Esophagus squamous epithelium (tissue), 5 donors: ENCODE measurements at regions not wholly inside any gene's neighbourhood (a gene's known extent, or its start where the extent isn't known, plus 50 kb on each side); places are given as distances from the start of the nearest gene placed in this dataset.

Experiments used
- DNase-seq: peaks from one replicate; lab custom pipeline; 2025; lab: John Stamatoyannopoulos, UW
- H3K27ac ChIP-seq, 4 donors: fragments of 200-600 bp; sonication (generic); one replicate each; pipeline ENCODE4 v1.5.1; 2016 to 2019; ENCODE audit warnings: mild to moderate bottlenecking in 1 of 4
- H3K27me3 ChIP-seq, 4 donors: fragments of 200-600 bp; sonication (generic); 1 replicate in 3 of 4; 2 replicates in 1 of 4; pipeline versions ENCODE4 v1.5.1 to v1.6.0; 2017 to 2021; ENCODE audit warnings: antibody characterized with exemption in 1 of 4
- H3K36me3 ChIP-seq, 3 donors: fragments of 200-600 bp; sonication (generic); one replicate each; pipeline ENCODE4 v1.5.1; 2016 to 2019
- H3K4me1 ChIP-seq, 3 donors: fragments of 200-600 bp; sonication (generic); one replicate each; pipeline ENCODE4 v1.5.1; 2017 to 2019
- H3K4me3 ChIP-seq, 4 donors: fragments of 200-600 bp; sonication (generic); 1 replicate in 3 of 4; 2 replicates in 1 of 4; pipeline ENCODE4 v1.5.1; 2016 to 2019; ENCODE audit warnings: mild to moderate bottlenecking in 2 of 4, moderate library complexity in 1 of 4
- H3K9me3 ChIP-seq, 3 donors: fragments of 200-600 bp; sonication (generic); one replicate each; pipeline ENCODE4 v1.5.1; 2016 to 2019
- POLR2A ChIP-seq, 4 donors: fragments of 450-650 bp; IDR thresholded peaks; one replicate each; pipeline ENCODE4 v1.6.1; 2017; ENCODE audit warnings: antibody characterized with exemption in 4 of 4, mild to moderate bottlenecking in 4 of 4, moderate library complexity in 3 of 4
- WGBS, 2 donors: methylation state at CpG; one replicate each; pipeline ENCODE4 v1.1.5; 2018; 5-methylcytosine and 5-hydroxymethylcytosine counted together
- intact Hi-C: fragments of 100-400 bp; cut with DNase I; formaldehyde crosslinking; loops from one replicate; pipeline ENCODE4 v1.15.0; 2022
- TF ChIP-seq, protein P1 (sequence below), 6 experiments: fragments of 450-650 bp in 4 of 6; fragments of 200-600 bp in 2 of 6; sonication (generic) in 2 of 6; IDR thresholded peaks; one replicate each; pipeline ENCODE4 v1.5.1; 2016 to 2019; ENCODE audit warnings: antibody characterized with exemption in 6 of 6, mild to moderate bottlenecking in 4 of 6, moderate library complexity in 4 of 6
- donor health status: DM: yes; HTN: yes; CAD: no.

GRCh38 chr5:125499636-125500332 is 753.3 kb upstream of the ZNF608 start:
- Histone ChIP-seq H3K36me3 (no peaks in the 10 kb centered on the region), H3K4me3 (no peak overlapping the region), H3K27me3 (no peaks in the 10 kb centered on the region), H3K9me3 (no peaks in the 10 kb centered on the region), H3K4me1 (no peaks in the 10 kb centered on the region), H3K27ac (no peak overlapping the region)
- no peak for DNase-seq
- 66 to 72% methylated on average over 2 of the region's 2 CpGs for WGBS, 2 donors
- intact Hi-C loops: no loop called here
- TF ChIP-seq, protein P1, sequence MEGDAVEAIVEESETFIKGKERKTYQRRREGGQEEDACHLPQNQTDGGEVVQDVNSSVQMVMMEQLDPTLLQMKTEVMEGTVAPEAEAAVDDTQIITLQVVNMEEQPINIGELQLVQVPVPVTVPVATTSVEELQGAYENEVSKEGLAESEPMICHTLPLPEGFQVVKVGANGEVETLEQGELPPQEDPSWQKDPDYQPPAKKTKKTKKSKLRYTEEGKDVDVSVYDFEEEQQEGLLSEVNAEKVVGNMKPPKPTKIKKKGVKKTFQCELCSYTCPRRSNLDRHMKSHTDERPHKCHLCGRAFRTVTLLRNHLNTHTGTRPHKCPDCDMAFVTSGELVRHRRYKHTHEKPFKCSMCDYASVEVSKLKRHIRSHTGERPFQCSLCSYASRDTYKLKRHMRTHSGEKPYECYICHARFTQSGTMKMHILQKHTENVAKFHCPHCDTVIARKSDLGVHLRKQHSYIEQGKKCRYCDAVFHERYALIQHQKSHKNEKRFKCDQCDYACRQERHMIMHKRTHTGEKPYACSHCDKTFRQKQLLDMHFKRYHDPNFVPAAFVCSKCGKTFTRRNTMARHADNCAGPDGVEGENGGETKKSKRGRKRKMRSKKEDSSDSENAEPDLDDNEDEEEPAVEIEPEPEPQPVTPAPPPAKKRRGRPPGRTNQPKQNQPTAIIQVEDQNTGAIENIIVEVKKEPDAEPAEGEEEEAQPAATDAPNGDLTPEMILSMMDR (IDR thresholded peaks at IDR 0.05): no peak
- no peak for TF ChIP-seq POLR2A (IDR thresholded peaks at IDR 0.05)

DNA sequence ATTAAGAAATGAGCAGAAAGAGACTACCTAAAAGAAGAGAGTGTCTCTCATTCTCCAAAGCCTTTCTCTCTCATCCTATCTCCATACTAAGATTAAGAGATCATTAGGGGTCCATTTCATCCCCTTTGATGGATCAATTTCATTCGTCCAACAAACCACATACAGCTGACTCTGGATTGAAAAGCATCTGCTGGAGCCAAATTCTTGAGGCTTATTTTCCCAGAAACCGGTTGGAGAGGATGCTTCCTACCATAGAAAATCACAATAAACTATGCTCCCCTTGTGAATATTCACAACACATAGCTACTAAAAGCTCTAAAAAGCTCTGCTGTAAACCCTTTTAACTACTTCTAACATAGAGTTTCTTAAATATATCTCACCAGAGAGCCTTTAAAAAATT is 755.0 kb upstream of the ZNF608 start:
- Histone ChIP-seq H3K4me1 (no peaks in the 10 kb centered on the region), H3K27me3 (no peaks in the 10 kb centered on the region), H3K27ac (no peak overlapping the region), H3K9me3 (no peaks in the 10 kb centered on the region), H3K4me3 (no peak overlapping the region), H3K36me3 (no peaks in the 10 kb centered on the region)
- 19 to 48% methylated on average over 2 of the region's 2 CpGs for WGBS, 2 donors
- intact Hi-C loops: no loop called here
- DNase-seq: no peak
- no peak for TF ChIP-seq POLR2A (IDR thresholded peaks at IDR 0.05)
- TF ChIP-seq, protein P1 (IDR thresholded peaks at IDR 0.05): no peak

GRCh38 chr5:125503946-125504345 is 757.5 kb upstream of the ZNF608 start:
- Histone ChIP-seq H3K4me3 (no peak overlapping the region), H3K9me3 (no peaks in the 10 kb centered on the region), H3K36me3 (no peaks in the 10 kb centered on the region), H3K27ac (no peak overlapping the region), H3K4me1 (no peaks in the 10 kb centered on the region), H3K27me3 (no peaks in the 10 kb centered on the region)
- 49 to 72% methylated on average over 5 of the region's 5 CpGs for WGBS, 2 donors
- no peak for TF ChIP-seq POLR2A (IDR thresholded peaks at IDR 0.05)
- TF ChIP-seq, protein P1 (IDR thresholded peaks at IDR 0.05): no peak
- intact Hi-C loops: no loop called here
- DNase-seq: no peak

DNA sequence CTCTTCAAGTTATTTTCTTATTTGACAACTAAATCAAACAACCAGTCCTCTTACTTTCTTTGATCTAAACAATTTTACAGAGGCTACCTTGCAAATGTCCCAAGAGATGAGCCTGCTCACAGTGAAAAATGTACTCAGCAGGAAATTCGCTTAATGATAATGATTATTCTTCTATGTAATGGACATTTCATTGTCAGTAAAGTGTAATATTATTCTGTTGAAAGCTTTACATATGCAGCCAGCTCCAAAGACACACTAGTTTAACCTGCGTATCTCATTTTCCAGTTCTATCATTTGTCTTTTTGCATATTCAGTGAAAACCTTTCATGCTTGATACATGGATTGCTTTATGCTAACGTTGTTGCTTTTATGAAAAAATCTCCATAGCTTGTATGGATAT is 758.7 kb upstream of the ZNF608 start:
- intact Hi-C loops: no loop called here
- Histone ChIP-seq H3K36me3 (no peaks in the 10 kb centered on the region), H3K27me3 (no peaks in the 10 kb centered on the region), H3K9me3 (no peaks in the 10 kb centered on the region), H3K27ac (no peak overlapping the region), H3K4me3 (no peak overlapping the region), H3K4me1 (no peaks in the 10 kb centered on the region)
- TF ChIP-seq POLR2A (IDR thresholded peaks at IDR 0.05): no peak
- TF ChIP-seq, protein P1 (IDR thresholded peaks at IDR 0.05): no peak
- no peak for DNase-seq
- WGBS, 2 donors: 87 to 88% methylated on average over 3 of the region's 3 CpGs

GRCh38 chr5:125506124-125506523 is 759.7 kb upstream of the ZNF608 start:
- DNase-seq: no peak
- no peak overlapping the region for H3K27ac ChIP-seq
- WGBS, 2 donors: 88 to 93% methylated on average over 3 of the region's 3 CpGs
- intact Hi-C loops: no loop called here
- no peaks in the 10 kb centered on the region for H3K27me3 ChIP-seq
- no peaks in the 10 kb centered on the region for H3K9me3 ChIP-seq
- no peaks in the 10 kb centered on the region for H3K4me1 ChIP-seq
- H3K36me3 ChIP-seq: no peaks in the 10 kb centered on the region
- no peak overlapping the region for H3K4me3 ChIP-seq
- TF ChIP-seq, protein P1 (IDR thresholded peaks at IDR 0.05): no peak
- no peak for TF ChIP-seq POLR2A (IDR thresholded peaks at IDR 0.05)
